ENCODE measurements at regions not wholly inside any gene's neighbourhood (a gene's known extent, or its start where the extent isn't known, plus 50 kb on each side); places are given as distances from the start of the nearest gene placed in this dataset.
"Not testable (repeated sequence)": the region's sequence is repeated elsewhere in the genome, so short reads cannot be mapped to it uniquely, and the experiment has no call there.

GRCh38 chr1:30229557-30229956 lies 493.8 kb downstream of the MATN1 start:
- DNase-seq: no peak

GRCh38 chr1:30226648-30227047 lies 496.7 kb downstream of the MATN1 start:
- no peak for DNase-seq

GRCh38 chr1:30225357-30225756 lies 498.0 kb downstream of the MATN1 start:
- DNase-seq: no peak

GRCh38 chr1:30219675-30220074 lies 503.7 kb downstream of the MATN1 start:
- no peak for DNase-seq

- DNase-seq: no peak
Measured at GRCh38 chr1:30218438-30218837, 504.9 kb downstream of the MATN1 start.

- no peak for DNase-seq
Measured at GRCh38 chr1:30216602-30217001, 506.8 kb downstream of the MATN1 start.

GRCh38 chr1:30213936-30214335 lies 509.4 kb downstream of the MATN1 start:
- no peak for DNase-seq

GRCh38 chr1:30207962-30208361 lies 515.4 kb downstream of the MATN1 start:
- DNase-seq: not testable (repeated sequence)

- DNase-seq: not testable (repeated sequence)
Measured at GRCh38 chr1:30206631-30207030, 516.8 kb downstream of the MATN1 start.

GRCh38 chr1:30204916-30205315 lies 518.5 kb downstream of the MATN1 start:
- DNase-seq: not testable (repeated sequence)

GRCh38 chr1:30201015-30201414 lies 522.4 kb downstream of the MATN1 start:
- no peak for DNase-seq

- DNase-seq: no peak
Measured at GRCh38 chr1:30200161-30200560, 523.2 kb downstream of the MATN1 start.

GRCh38 chr1:30199563-30199962 lies 523.8 kb downstream of the MATN1 start:
- DNase-seq: no peak

GRCh38 chr1:30198795-30199403 lies 524.5 kb downstream of the MATN1 start:
- DNase-seq: no peak

GRCh38 chr1:30198451-30198760 lies 525.0 kb downstream of the MATN1 start:
- no peak for DNase-seq

GRCh38 chr1:30197639-30198450 lies 525.5 kb downstream of the MATN1 start:
- no peak for DNase-seq

GRCh38 chr1:30196872-30197638 lies 526.3 kb downstream of the MATN1 start:
- DNase-seq: no peak

- DNase-seq: no peak
Measured at GRCh38 chr1:30196457-30196856, 526.9 kb downstream of the MATN1 start.

- DNase-seq: no peak
Measured at GRCh38 chr1:30195424-30196134, 527.8 kb downstream of the MATN1 start.

- no peak for DNase-seq
Measured at GRCh38 chr1:30194741-30195423, 528.5 kb downstream of the MATN1 start.

GRCh38 chr1:30194046-30194619 lies 529.3 kb downstream of the MATN1 start:
- no peak for DNase-seq

GRCh38 chr1:30192969-30193630 lies 530.3 kb downstream of the MATN1 start:
- no peak for DNase-seq
